SKM-1 treated with dmso at 0.1 percent for 144 hours (cell line): ENCODE measurements at regions not wholly inside any gene's neighbourhood (a gene's known extent, or its start where the extent isn't known, plus 50 kb on each side); places are given as distances from the start of the nearest gene placed in this dataset.
"Not testable (repeated sequence)": the region's sequence is repeated elsewhere in the genome, so short reads cannot be mapped to it uniquely, and the experiment has no call there.

Experiments used
- DNase-seq: peaks from one replicate; lab custom pipeline; 2025; ENCODE audit not compliant: unreplicated experiment; lab: John Stamatoyannopoulos, UW

DNA sequence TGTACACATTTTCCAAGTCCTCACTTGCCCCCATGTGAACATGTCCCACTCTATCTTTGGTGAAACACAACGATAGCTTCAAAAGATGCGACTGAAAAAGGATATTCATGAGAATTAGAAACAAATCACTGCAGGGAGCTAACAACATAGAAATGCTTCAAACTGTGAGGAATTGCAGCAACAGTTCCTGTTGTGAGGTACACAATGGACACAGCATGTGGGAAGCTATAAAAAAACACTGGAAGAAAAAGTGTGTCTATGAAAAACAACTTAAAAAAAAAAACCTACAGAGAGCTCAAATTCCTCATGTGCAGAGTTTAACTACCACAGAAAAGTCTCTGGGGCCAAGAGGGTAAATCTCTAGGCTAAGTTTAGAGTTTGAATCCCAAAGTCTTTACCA lies 51.6 kb upstream of the BLTP1 start:
- DNase-seq = no peak

GRCh38 chr4:122099896-122100295 lies 52.2 kb upstream of the BLTP1 start:
- no peak for DNase-seq

DNA sequence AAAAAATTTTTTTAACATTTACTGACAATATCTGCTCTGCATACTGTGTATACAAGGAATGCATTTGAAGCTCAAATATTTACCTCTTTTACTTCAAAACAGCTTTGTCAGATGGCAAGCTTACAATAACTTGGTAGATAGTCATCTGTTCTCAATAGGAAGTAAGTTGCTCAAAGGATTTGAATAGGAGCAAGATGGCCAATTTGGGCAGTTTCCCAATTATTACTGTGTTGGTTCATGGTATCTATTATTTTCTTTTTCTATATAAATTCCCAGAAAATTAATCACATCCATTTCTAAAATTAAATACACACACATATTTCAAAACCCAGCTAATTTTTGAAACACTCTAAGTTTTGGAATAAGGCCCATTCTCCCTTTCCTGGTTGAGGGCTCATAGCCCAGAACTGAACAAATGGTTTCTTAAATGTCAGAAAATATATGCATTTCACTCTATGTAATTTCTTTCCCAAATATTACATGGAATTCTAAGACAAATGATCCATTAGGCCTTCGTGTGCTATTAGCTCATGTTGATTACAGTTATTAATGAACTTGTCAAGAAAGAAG lies 60.2 kb upstream of the BLTP1 start:
- DNase-seq = no peak

DNA sequence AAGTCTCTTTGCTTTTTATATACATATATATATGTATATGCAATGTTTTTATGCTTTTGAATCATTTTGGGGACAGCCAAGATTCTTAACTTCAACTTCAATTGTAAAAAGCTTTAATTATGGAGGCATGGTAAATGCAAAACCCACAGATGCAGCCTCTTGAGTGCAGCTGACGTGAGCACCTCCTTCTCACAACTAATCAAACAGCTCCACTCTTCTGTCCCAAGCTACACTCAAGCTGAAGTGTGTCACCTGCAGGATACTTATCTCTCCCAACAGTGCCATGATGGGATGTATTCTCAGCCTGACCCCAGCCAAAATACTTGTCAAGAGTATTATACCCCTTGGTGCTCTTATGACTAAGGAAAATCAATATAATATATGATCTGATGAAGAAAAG lies 60.7 kb upstream of the BLTP1 start:
- DNase-seq = no peak

DNA sequence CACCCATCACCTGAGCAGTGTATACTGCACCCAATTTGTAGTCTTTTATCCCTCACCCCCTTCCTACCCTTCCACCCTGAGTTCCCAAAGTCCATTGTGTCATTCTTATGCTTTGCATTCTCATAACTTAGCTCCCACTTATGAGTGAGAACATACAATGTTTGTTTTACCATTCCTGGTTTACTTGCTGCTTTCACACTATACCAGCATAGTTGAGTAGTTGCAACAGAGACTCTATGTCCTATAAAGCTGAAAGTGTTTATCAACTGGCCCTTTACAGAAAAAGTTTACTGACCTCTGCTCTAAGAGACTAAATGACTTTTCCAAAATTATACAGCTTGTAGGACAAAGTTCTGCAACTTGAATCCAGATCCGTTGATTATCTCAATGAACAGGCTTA lies 61.1 kb upstream of the BLTP1 start:
- no peak for DNase-seq

GRCh38 chr4:122086338-122087065 lies 65.6 kb upstream of the BLTP1 start:
- no peak for DNase-seq

- no peak for DNase-seq
These were observed 68.1 kb upstream of the BLTP1 start for GRCh38 chr4:122083989-122084388.

DNA sequence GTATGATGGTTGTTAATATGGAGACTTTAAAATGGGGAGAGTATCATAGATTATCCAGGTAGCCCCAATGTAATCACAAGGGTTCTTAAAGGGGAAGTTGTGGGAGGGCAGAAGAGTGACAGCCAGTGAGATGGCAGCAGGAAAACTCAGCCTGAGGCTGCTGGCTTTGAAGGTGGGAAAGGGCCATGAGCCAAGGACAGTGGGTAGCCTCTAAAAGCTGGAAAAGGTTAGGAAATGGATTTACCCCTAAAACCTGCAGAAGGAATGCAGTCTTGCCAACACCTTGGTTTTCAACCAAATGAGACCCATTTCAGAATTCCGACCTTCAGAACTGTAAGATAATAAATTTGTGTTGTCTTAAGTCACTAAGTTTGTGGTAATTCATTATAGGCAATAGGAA lies 68.8 kb upstream of the BLTP1 start:
- DNase-seq = no peak

DNA sequence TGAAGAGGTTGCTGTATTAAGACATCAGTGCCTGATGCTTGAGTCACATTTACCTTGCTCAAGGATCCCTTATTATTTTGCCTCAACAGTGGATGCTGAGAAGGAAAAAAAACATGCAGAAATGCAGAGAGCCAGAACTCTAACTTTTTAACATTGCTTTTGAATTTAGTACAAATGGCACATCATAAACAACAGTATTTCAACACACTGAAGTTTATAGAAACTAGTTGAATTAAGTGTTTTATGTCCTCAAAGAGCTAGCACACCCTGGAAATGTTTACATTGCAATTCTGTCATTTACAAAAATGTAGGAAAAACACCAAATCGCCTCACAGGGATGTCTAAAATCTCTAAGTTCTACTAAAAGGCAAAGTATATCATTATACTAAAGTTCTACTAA lies 69.5 kb upstream of the BLTP1 start:
- no peak for DNase-seq

DNA sequence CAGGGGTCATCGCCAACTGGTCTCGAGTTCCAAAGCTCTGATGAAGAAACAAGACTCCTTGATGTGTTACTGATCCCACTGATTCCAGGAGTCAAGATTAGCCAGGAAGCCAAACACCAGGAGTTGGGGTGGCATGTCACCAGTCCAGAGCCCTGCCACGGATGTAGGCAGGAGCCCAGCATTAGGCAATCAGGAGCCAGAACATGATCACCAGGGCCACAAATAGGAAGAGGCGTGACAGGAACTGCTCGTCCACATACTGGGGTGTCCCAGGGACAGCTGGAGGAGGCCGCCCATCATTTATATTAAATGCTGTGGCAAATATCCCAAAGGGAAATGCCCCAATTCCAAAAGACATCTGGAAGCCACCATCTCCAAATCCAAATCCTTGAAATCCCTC lies 74.5 kb upstream of the BLTP1 start:
- not testable (repeated sequence) for DNase-seq

GRCh38 chr4:122076835-122077234 lies 75.3 kb upstream of the BLTP1 start:
- DNase-seq = not testable (repeated sequence)

- no peak for DNase-seq
These were observed 78.5 kb upstream of the BLTP1 start for GRCh38 chr4:122073615-122074014.

GRCh38 chr4:122065915-122066314 lies 86.2 kb upstream of the BLTP1 start:
- DNase-seq = no peak

GRCh38 chr4:122065149-122065548 lies 87.0 kb upstream of the BLTP1 start:
- no peak for DNase-seq

DNA sequence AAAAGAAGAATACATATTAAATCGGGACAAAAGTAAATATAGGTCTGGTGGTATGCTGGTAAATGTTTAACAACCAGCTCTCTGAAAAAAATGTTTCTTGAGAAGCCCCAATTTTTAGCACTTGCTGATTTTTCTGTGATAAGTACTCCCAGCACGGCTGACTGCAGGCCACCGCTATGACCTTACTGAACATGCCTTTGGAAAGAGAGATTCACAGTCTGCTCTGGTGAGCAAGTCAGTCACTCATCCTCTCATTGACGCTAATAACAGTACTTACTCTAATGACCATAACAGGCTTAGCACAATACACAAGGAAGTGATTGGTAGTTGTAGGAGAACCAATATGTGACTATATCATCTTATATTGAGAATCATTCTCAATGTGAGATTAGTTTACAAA lies 98.9 kb upstream of the BLTP1 start:
- DNase-seq = no peak

- DNase-seq = no peak
These were observed 99.5 kb upstream of the BLTP1 start for GRCh38 chr4:122052677-122053076.

DNA sequence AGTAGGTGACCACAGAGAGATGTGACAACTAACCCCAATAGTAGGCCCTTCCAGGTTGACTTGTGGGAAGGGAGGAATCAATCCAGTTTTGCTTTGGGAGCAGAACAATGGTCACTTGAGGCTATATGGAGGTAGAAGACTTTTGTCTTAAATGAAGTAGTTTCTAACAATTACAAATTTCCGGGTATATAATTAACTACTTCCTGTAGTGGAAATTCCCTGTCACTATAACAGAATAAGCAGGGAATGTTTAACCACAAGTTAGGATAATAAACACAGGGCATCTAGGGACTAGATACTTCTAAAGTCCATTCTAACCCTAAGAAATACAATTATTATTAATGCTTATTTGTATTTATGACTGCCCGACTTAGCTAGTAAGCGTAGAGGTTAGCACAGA lies 99.0 kb upstream of the TRPC3 start:
- DNase-seq = no peak

DNA sequence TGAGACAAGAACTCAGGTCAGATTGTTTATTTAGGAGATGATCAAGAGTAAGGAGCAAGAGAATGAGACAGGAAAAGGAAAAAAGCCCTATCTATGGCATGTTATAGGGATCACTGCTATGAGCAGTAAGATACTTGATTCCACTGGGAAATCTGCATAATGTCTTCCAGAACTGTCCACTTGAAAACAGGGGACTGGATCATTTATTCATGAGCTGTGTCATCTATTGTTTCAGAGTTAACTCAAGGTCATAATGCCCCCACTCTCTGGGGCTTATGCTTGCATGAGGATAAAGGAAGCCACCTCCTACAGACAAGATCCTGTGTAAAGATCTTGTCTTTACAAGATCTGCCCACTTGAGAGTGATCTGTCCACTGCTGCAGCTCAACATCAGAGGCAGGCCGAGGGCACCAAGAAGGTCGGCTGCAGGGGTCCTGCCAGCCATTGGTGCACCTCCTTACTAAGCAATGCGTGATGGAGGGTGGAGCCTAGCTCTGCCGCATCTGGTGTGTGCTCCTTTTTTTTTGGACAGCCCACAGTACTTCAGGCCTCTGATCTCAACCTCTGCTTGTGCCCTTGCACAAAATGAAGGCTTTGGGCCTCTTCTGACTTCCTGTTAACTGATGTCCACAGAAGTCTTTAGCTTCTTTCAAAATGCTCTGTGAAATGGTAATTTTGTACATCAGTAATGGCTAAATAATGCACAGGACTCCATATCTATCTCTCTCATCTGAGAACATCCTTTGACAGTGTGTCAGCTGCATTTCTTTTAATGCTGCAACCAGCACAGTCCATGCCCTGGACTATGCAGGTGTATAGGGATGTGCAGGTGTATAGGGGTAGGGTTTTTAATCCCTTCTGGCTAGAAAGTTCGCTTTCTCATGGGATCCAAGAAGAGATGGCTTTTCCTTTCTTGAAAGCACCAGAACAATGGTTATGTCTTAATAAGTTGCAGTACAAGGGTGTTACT lies 95.9 kb upstream of the TRPC3 start:
- no peak for DNase-seq

GRCh38 chr4:122046255-122046654 lies 94.4 kb upstream of the TRPC3 start:
- no peak for DNase-seq

- no peak for DNase-seq
These were observed 93.7 kb upstream of the TRPC3 start for GRCh38 chr4:122045533-122045932.

DNA sequence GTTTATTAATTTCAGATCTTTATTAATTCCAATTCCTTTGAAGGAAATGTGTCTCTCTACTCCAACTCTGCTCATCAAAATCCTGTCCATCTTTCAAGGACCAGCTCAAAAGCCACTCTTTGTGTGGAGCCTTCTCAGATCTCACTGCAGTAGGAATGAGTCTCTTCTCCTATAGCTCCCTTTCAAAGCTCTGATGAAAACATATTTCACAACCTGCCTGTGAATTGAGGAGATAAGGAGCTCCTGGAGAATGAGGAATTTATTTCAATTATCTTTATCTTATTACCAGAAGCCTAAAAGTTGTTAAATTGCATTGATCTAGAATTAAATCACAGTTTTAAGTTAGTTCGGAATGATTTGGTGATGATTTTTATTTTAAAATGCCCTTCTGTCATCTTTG lies 92.6 kb upstream of the TRPC3 start:
- DNase-seq = no peak

DNA sequence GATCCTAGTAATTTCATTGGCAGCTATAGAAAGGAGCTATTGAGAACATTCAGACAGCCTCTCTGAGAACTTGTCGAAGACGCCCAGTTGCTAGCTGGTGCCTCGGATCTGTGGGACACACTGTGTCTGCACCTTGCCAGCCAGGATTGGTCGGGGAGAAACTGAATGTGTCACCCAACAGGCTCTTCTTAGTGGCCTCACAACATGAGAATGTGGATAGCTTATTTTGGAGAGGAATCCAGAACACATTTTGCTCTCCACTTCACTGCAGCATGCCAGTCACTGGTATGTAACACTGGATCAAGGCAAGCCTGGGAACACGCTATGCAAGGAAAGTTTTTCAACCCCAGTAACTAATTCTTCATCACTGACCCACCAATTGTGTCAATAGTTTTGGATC lies 89.5 kb upstream of the TRPC3 start:
- DNase-seq = no peak
